CD14-positive monocyte (primary cell): ENCODE measurements at regions not wholly inside any gene's neighbourhood (a gene's known extent, or its start where the extent isn't known, plus 50 kb on each side); places are given as distances from the start of the nearest gene placed in this dataset.

ENCODE experiments used
- DNase-seq, 3 donors: peaks; one replicate each; pipeline ENCODE4 v3.0.0-alpha.2; 2011 to 2022
- H2AFZ ChIP-seq: 2 replicates; pipeline ENCODE4 v1.6.0; 2012; ENCODE audit warnings: mild to moderate bottlenecking, low read depth, low read length, inconsistent platforms; ENCODE audit not compliant: insufficient read depth, poor library complexity, severe bottlenecking
- H3K27ac ChIP-seq, 2 donors: 1 replicate in 1 of 2; 2 replicates in 1 of 2; pipeline ENCODE4 v1.5.1; 2012 to 2013; ENCODE audit warnings: low read length in 2 of 2, control low read depth in 1 of 2, inconsistent platforms in 1 of 2, low read depth in 1 of 2, mild to moderate bottlenecking in 1 of 2
- H3K27me3 ChIP-seq, 2 donors: one replicate each; pipeline versions ENCODE4 v1.6.0 to v1.6.1; 2011 to 2013; ENCODE audit warnings: low read length in 2 of 2; ENCODE audit not compliant: control insufficient read depth in 2 of 2, insufficient read depth in 2 of 2
- H3K36me3 ChIP-seq, 2 donors: replicated peaks in 1 of 2; 1 replicate in 1 of 2; 2 replicates in 1 of 2; pipeline versions ENCODE4 v1.5.1 to v1.6.1; 2012 to 2013; ENCODE audit warnings: low read length in 2 of 2, control low read depth in 1 of 2, inconsistent platforms in 1 of 2, mild to moderate bottlenecking in 1 of 2; ENCODE audit not compliant: insufficient read depth in 2 of 2, control insufficient read depth in 1 of 2
- H3K4me1 ChIP-seq, 2 donors: 1 replicate in 1 of 2; 2 replicates in 1 of 2; pipeline versions ENCODE4 v1.5.1 to v1.6.1; 2012 to 2013; ENCODE audit warnings: low read length in 2 of 2, control low read depth in 1 of 2, inconsistent platforms in 1 of 2, mild to moderate bottlenecking in 1 of 2, moderate library complexity in 1 of 2; ENCODE audit not compliant: insufficient read depth in 2 of 2, control insufficient read depth in 1 of 2
- H3K4me2 ChIP-seq: replicated peaks from 2 replicates; pipeline ENCODE3; 2012; ENCODE audit warnings: low read length, moderate library complexity, mild to moderate bottlenecking; ENCODE audit not compliant: poor library complexity, severe bottlenecking; ENCODE audit errors: extremely low read depth
- H3K4me3 ChIP-seq, 3 experiments: fragments of 200-600 bp in 1 of 3; sonication (generic) in 1 of 3; replicated peaks in 1 of 3; 1 replicate in 2 of 3; 2 replicates in 1 of 3; pipeline ENCODE4 v1.5.1; 2011 to 2013; ENCODE audit warnings: low read length in 3 of 3, mild to moderate bottlenecking in 3 of 3, control low read depth in 2 of 3, low read depth in 2 of 3, inconsistent platforms in 1 of 3, moderate library complexity in 1 of 3
- H3K79me2 ChIP-seq: 2 replicates; pipeline ENCODE4 v1.6.0; 2012; ENCODE audit warnings: mild to moderate bottlenecking, control low read depth, inconsistent platforms, low read length, moderate library complexity; ENCODE audit not compliant: insufficient read depth
- H3K9ac ChIP-seq: 2 replicates; pipeline ENCODE4 v1.6.0; 2017; ENCODE audit warnings: low read length, mild to moderate bottlenecking; ENCODE audit not compliant: insufficient read depth, poor library complexity, severe bottlenecking
- H3K9me3 ChIP-seq, 2 donors: replicated peaks in 1 of 2; 1 replicate in 1 of 2; 2 replicates in 1 of 2; pipeline versions ENCODE4 v1.5.1 to v1.6.1; 2012 to 2013; ENCODE audit warnings: low read length in 2 of 2, control low read depth in 1 of 2; ENCODE audit not compliant: control insufficient read depth in 1 of 2, insufficient read depth in 1 of 2
- H4K20me1 ChIP-seq: 2 replicates; pipeline ENCODE4 v1.6.0; 2012; ENCODE audit warnings: mild to moderate bottlenecking, low read length, control low read depth, moderate library complexity; ENCODE audit not compliant: insufficient read depth
- H3K27ac Mint-ChIP-seq, 7 donors: one replicate each; pipeline ENCODE4 v1.8.0; 2020; ENCODE audit warnings: mild to moderate bottlenecking in 7 of 7, mixed read lengths in 7 of 7, moderate library complexity in 6 of 7, inconsistent platforms in 2 of 7
- H3K27me3 Mint-ChIP-seq, 3 donors: one replicate each; pipeline ENCODE4 v1.8.0; 2021 to 2022; ENCODE audit warnings: low read depth in 3 of 3, mild to moderate bottlenecking in 3 of 3, mixed read lengths in 3 of 3, moderate library complexity in 3 of 3, inconsistent platforms in 1 of 3
- H3K36me3 Mint-ChIP-seq, 2 donors: one replicate each; pipeline ENCODE4 v1.8.0; 2020; ENCODE audit warnings: mixed read lengths in 2 of 2, inconsistent platforms in 1 of 2, mild to moderate bottlenecking in 1 of 2
- H3K4me1 Mint-ChIP-seq: one replicate; pipeline ENCODE4 v1.8.0; 2020; ENCODE audit warnings: mild to moderate bottlenecking, mixed read lengths
- H3K4me3 Mint-ChIP-seq, 2 donors: one replicate each; pipeline ENCODE4 v1.8.0; 2020; ENCODE audit warnings: mild to moderate bottlenecking in 2 of 2, mixed read lengths in 2 of 2, moderate library complexity in 1 of 2
- H3K9me3 Mint-ChIP-seq, 7 donors: one replicate each; pipeline ENCODE4 v1.8.0; 2020 to 2022; ENCODE audit warnings: mixed read lengths in 7 of 7, mild to moderate bottlenecking in 6 of 7, moderate library complexity in 6 of 7, inconsistent platforms in 2 of 7
- WGBS: methylation state at CpG from one replicate; pipeline ENCODE4 v1.1.5; 2013; ENCODE audit warnings: missing lambda C conversion rate; ENCODE audit not compliant: insufficient coverage; 5-methylcytosine and 5-hydroxymethylcytosine counted together
- intact Hi-C, 2 donors: fragments of 100-400 bp; cut with micrococcal nuclease; formaldehyde crosslinking; loops; one replicate each; pipeline versions ENCODE4 v1.15.0 to v1.15.1; 2023
- TF ChIP-seq, protein P1 (sequence below): fragments of 200-600 bp; IDR thresholded peaks from one replicate; pipeline ENCODE4 v1.8.0; 2022; ENCODE audit warnings: antibody characterized with exemption, mild to moderate bottlenecking

DNA sequence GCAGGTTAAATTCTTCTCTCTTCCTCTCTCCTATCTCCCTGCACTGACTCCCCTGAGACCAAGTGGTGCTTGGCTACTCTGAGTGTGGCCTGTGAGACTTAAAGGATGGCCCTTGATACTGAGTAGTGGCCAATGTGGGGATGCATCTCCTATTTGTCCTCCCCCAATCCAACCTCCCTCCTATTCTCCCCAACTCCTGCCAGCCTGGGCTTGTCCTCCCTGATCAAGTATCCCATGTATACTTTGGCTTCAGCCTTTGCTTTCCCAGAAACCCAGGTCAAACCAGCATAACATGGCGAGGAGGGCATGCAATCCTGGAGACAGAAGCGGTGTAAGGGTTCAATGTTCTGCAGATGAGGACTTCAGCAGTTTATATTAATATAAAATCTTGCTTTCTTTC lies 77.9 kb upstream of the GRB10 start:
- Histone ChIP-seq H3K4me1 (no peaks in the 10 kb centered on the region), H3K4me2 (no peak overlapping the region), H3K9me3 (no peaks in the 10 kb centered on the region), H4K20me1 (no peaks in the 10 kb centered on the region), H3K27me3 (no peaks in the 10 kb centered on the region), H3K27ac (no peak overlapping the region), H3K36me3 (no peaks in the 10 kb centered on the region), H3K9ac (no peak overlapping the region), H2AFZ (no peak overlapping the region), H3K79me2 (no peaks in the 10 kb centered on the region), H3K4me3 (no peak overlapping the region)
- intact Hi-C loops = no loop called here
- H3K36me3 Mint-ChIP-seq = no peaks in the 10 kb centered on the region
- TF ChIP-seq, protein P1, sequence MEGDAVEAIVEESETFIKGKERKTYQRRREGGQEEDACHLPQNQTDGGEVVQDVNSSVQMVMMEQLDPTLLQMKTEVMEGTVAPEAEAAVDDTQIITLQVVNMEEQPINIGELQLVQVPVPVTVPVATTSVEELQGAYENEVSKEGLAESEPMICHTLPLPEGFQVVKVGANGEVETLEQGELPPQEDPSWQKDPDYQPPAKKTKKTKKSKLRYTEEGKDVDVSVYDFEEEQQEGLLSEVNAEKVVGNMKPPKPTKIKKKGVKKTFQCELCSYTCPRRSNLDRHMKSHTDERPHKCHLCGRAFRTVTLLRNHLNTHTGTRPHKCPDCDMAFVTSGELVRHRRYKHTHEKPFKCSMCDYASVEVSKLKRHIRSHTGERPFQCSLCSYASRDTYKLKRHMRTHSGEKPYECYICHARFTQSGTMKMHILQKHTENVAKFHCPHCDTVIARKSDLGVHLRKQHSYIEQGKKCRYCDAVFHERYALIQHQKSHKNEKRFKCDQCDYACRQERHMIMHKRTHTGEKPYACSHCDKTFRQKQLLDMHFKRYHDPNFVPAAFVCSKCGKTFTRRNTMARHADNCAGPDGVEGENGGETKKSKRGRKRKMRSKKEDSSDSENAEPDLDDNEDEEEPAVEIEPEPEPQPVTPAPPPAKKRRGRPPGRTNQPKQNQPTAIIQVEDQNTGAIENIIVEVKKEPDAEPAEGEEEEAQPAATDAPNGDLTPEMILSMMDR = no peak
- H3K4me1 Mint-ChIP-seq = no peaks in the 10 kb centered on the region
- WGBS = no CpG with 5 or more reads among the region's 2 CpGs
- H3K27ac Mint-ChIP-seq = no peak overlapping the region
- H3K4me3 Mint-ChIP-seq = no peak overlapping the region
- peaks cover 0 to 3% (median 2%) of the 10 kb centered on the region in 3 donors for H3K27me3 Mint-ChIP-seq
- H3K9me3 Mint-ChIP-seq = peaks cover 0 to 4% (median 2%) of the 10 kb centered on the region in 7 donors
- no peak for DNase-seq

DNA sequence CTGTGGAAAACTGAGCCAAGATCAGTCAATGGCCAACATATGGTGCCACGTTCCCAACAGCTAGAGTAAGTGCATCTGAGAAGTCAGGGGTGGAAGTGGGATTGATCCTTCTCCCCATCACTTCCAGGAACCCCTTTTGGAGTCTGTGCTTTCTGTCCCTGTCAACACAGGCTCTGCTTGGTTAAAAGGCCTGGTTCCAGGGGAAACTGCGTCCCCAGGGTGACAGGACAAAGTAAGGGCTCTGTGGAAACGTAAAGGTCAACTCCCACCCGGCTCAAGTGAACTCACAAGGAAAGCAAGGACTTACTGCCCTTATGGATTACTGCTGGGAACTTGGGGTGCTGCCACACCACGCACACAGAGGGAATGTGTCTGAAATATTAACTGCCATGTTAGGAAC lies 77.5 kb upstream of the GRB10 start:
- Histone ChIP-seq H3K9me3 (no peaks in the 10 kb centered on the region), H3K4me3 (no peak overlapping the region), H3K4me1 (no peaks in the 10 kb centered on the region), H3K27me3 (no peaks in the 10 kb centered on the region), H3K79me2 (no peaks in the 10 kb centered on the region), H4K20me1 (no peaks in the 10 kb centered on the region), H3K27ac (no peak overlapping the region), H3K36me3 (no peaks in the 10 kb centered on the region), H3K4me2 (no peak overlapping the region), H3K9ac (no peak overlapping the region), H2AFZ (no peak overlapping the region)
- Mint-ChIP-seq H3K4me3 (no peak overlapping the region), H3K4me1 (no peaks in the 10 kb centered on the region), H3K27ac (no peak overlapping the region), H3K9me3 (peaks cover 0 to 4% (median 2%) of the 10 kb centered on the region in 7 donors), H3K27me3 (peaks cover 0 to 3% (median 2%) of the 10 kb centered on the region in 3 donors), H3K36me3 (no peaks in the 10 kb centered on the region)
- intact Hi-C loops = no loop called here
- DNase-seq = no peak
- TF ChIP-seq, protein P1 = no peak
- 78% methylated on average over 4 of the region's 5 CpGs for WGBS
